ENCODE measurements at regions not wholly inside any gene's neighbourhood (a gene's known extent, or its start where the extent isn't known, plus 50 kb on each side); places are given as distances from the start of the nearest gene placed in this dataset.

GRCh38 chr10:78491812-78492211 is 458.1 kb downstream of the RPS24 start:
- H3K36me3 ChIP-seq (replicated peaks; ENCODE audit: control insufficient read depth, insufficient read depth, low read length) = no peaks in the 10 kb centered on the region
- no peaks in the 10 kb centered on the region for H3K27me3 ChIP-seq (ENCODE audit: control insufficient read depth, insufficient read depth, low read length)
- H3K4me3 ChIP-seq (ENCODE audit: insufficient read depth, low read depth, low read length) = no peak overlapping the region
- DNase-seq = no peak

- H3K36me3 ChIP-seq (replicated peaks; ENCODE audit: control insufficient read depth, insufficient read depth, low read length) = no peaks in the 10 kb centered on the region
- H3K27me3 ChIP-seq (ENCODE audit: control insufficient read depth, insufficient read depth, low read length) = no peaks in the 10 kb centered on the region
- H3K4me3 ChIP-seq (ENCODE audit: insufficient read depth, low read depth, low read length) = no peak overlapping the region
Observed at GRCh38 chr10:78492424-78492823, 458.8 kb downstream of the RPS24 start.

GRCh38 chr10:78494179-78494578 is 460.5 kb downstream of the RPS24 start:
- no peak for DNase-seq

More at GRCh38 chr10:78492424-78492823, 458.8 kb downstream of the RPS24 start:
- DNase-seq = no peak

GRCh38 chr10:78502210-78502936 is 468.7 kb downstream of the RPS24 start:
- no peak for DNase-seq
- no peaks in the 10 kb centered on the region for H3K36me3 ChIP-seq (replicated peaks; ENCODE audit: control insufficient read depth, insufficient read depth, low read length)
- no peaks in the 10 kb centered on the region for H3K27me3 ChIP-seq (ENCODE audit: control insufficient read depth, insufficient read depth, low read length)
- no peak overlapping the region for H3K4me3 ChIP-seq (ENCODE audit: insufficient read depth, low read depth, low read length)

More at GRCh38 chr10:78494179-78494578, 460.5 kb downstream of the RPS24 start:
- H3K4me3 ChIP-seq (ENCODE audit: insufficient read depth, low read depth, low read length) = no peak overlapping the region
- H3K36me3 ChIP-seq (replicated peaks; ENCODE audit: control insufficient read depth, insufficient read depth, low read length) = no peaks in the 10 kb centered on the region
- H3K27me3 ChIP-seq (ENCODE audit: control insufficient read depth, insufficient read depth, low read length) = no peaks in the 10 kb centered on the region

- DNase-seq = no peak
- no peak overlapping the region for H3K4me3 ChIP-seq (ENCODE audit: insufficient read depth, low read depth, low read length)
- H3K27me3 ChIP-seq (ENCODE audit: control insufficient read depth, insufficient read depth, low read length) = no peaks in the 10 kb centered on the region
- H3K36me3 ChIP-seq (replicated peaks; ENCODE audit: control insufficient read depth, insufficient read depth, low read length) = no peaks in the 10 kb centered on the region
Observed at GRCh38 chr10:78504181-78504580, 470.5 kb downstream of the RPS24 start.

- no peaks in the 10 kb centered on the region for H3K36me3 ChIP-seq (replicated peaks; ENCODE audit: control insufficient read depth, insufficient read depth, low read length)
- no peak for DNase-seq
- no peaks in the 10 kb centered on the region for H3K27me3 ChIP-seq (ENCODE audit: control insufficient read depth, insufficient read depth, low read length)
- no peak overlapping the region for H3K4me3 ChIP-seq (ENCODE audit: insufficient read depth, low read depth, low read length)
Observed at GRCh38 chr10:78505657-78506056, 472.0 kb downstream of the RPS24 start.

- Histone ChIP-seq H3K27me3 (ENCODE audit: control insufficient read depth, insufficient read depth, low read length) (no peaks in the 10 kb centered on the region), H3K36me3 (replicated peaks; ENCODE audit: control insufficient read depth, insufficient read depth, low read length) (no peaks in the 10 kb centered on the region), H3K4me3 (ENCODE audit: insufficient read depth, low read depth, low read length) (no peak overlapping the region)
- DNase-seq = no peak
Observed at GRCh38 chr10:78506614-78507013, 473.0 kb downstream of the RPS24 start.

- Histone ChIP-seq H3K36me3 (replicated peaks; ENCODE audit: control insufficient read depth, insufficient read depth, low read length) (no peaks in the 10 kb centered on the region), H3K4me3 (ENCODE audit: insufficient read depth, low read depth, low read length) (no peak overlapping the region), H3K27me3 (ENCODE audit: control insufficient read depth, insufficient read depth, low read length) (no peaks in the 10 kb centered on the region)
- no peak for DNase-seq
Observed at GRCh38 chr10:78507510-78508160, 474.0 kb downstream of the RPS24 start.

GRCh38 chr10:78508955-78509748 is 475.5 kb downstream of the RPS24 start:
- Histone ChIP-seq H3K27me3 (ENCODE audit: control insufficient read depth, insufficient read depth, low read length) (no peaks in the 10 kb centered on the region), H3K36me3 (replicated peaks; ENCODE audit: control insufficient read depth, insufficient read depth, low read length) (no peaks in the 10 kb centered on the region), H3K4me3 (ENCODE audit: insufficient read depth, low read depth, low read length) (no peak overlapping the region)
- DNase-seq = no peak

- Histone ChIP-seq H3K27me3 (ENCODE audit: control insufficient read depth, insufficient read depth, low read length) (no peaks in the 10 kb centered on the region), H3K36me3 (replicated peaks; ENCODE audit: control insufficient read depth, insufficient read depth, low read length) (no peaks in the 10 kb centered on the region), H3K4me3 (ENCODE audit: insufficient read depth, low read depth, low read length) (no peak overlapping the region)
- DNase-seq = peak; percentile 56
Observed at GRCh38 chr10:78510566-78511323, 477.1 kb downstream of the RPS24 start.

- DNase-seq = no peak
- Histone ChIP-seq H3K27me3 (ENCODE audit: control insufficient read depth, insufficient read depth, low read length) (no peaks in the 10 kb centered on the region), H3K4me3 (ENCODE audit: insufficient read depth, low read depth, low read length) (no peak overlapping the region)
Observed at GRCh38 chr10:78511324-78512204, 477.9 kb downstream of the RPS24 start.

GRCh38 chr10:78512205-78512550 is 478.5 kb downstream of the RPS24 start:
- DNase-seq = no peak
- H3K4me3 ChIP-seq (ENCODE audit: insufficient read depth, low read depth, low read length) = no peak overlapping the region
- H3K27me3 ChIP-seq (ENCODE audit: control insufficient read depth, insufficient read depth, low read length) = no peaks in the 10 kb centered on the region
- H3K36me3 ChIP-seq (replicated peaks; ENCODE audit: control insufficient read depth, insufficient read depth, low read length) = no peaks in the 10 kb centered on the region

More at GRCh38 chr10:78511324-78512204, 477.9 kb downstream of the RPS24 start:
- no peaks in the 10 kb centered on the region for H3K36me3 ChIP-seq (replicated peaks; ENCODE audit: control insufficient read depth, insufficient read depth, low read length)

GRCh38 chr10:78513330-78513729 is 479.7 kb downstream of the RPS24 start:
- Histone ChIP-seq H3K27me3 (ENCODE audit: control insufficient read depth, insufficient read depth, low read length) (no peaks in the 10 kb centered on the region), H3K36me3 (replicated peaks; ENCODE audit: control insufficient read depth, insufficient read depth, low read length) (no peaks in the 10 kb centered on the region), H3K4me3 (ENCODE audit: insufficient read depth, low read depth, low read length) (no peak overlapping the region)
- DNase-seq = no peak

Data from H7 (cell line).